DMS 273 treated with DMSO at 0.1 percent for 48 hours (cell line): ENCODE measurements at regions not wholly inside any gene's neighbourhood (a gene's known extent, or its start where the extent isn't known, plus 50 kb on each side); places are given as distances from the start of the nearest gene placed in this dataset.

Experiments
- DNase-seq: peaks from one replicate; lab custom pipeline; 2025; lab: John Stamatoyannopoulos, UW

DNA sequence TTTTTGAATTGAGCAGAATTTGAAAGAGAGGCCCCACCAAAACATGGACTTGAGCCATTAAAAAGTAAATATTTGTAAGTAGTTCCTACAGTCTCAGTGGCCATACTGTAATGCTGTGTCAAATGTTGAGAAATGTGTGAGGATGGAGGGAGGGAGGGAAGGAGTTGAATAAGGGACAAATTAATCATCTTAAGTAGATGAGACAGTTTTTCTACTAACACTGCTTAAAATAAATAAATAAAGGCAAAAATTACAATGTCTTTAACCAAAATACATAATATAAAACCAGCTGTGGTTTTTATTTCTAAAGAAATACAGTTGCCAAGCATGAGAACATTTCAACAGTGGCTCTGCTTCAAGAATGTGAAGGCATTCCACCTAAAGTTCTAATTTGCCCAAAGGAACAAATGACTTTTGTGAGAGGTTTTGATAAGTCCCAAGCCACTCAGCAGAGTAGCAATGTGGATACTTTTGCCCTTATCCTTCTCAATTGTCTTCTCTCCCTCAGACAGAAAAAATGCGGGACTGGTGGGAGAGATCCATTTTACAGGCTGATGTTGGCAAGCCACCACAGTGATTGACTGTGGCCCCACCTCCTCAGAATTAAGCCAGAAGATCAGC, 427.0 kb upstream of the RARB start:
- DNase-seq: no peak

DNA sequence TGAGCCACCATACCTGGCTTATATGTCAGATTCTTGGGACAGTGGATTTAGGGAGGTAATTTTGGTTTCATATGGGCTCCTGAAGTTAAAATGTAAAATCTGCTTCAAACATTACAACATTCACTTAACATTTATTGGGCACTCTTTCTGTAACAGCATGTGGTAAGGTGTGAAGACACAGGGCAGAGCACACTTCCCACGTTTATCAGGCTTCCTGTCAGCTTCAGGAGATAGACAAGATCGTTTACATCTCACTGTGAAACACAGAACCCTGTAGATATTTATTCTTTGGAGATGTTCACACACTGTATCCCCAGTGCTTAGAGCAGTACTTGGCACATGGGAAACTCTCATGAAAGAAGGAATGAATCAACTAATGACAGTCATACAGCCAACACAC, 426.0 kb upstream of the RARB start:
- DNase-seq: no peak

DNA sequence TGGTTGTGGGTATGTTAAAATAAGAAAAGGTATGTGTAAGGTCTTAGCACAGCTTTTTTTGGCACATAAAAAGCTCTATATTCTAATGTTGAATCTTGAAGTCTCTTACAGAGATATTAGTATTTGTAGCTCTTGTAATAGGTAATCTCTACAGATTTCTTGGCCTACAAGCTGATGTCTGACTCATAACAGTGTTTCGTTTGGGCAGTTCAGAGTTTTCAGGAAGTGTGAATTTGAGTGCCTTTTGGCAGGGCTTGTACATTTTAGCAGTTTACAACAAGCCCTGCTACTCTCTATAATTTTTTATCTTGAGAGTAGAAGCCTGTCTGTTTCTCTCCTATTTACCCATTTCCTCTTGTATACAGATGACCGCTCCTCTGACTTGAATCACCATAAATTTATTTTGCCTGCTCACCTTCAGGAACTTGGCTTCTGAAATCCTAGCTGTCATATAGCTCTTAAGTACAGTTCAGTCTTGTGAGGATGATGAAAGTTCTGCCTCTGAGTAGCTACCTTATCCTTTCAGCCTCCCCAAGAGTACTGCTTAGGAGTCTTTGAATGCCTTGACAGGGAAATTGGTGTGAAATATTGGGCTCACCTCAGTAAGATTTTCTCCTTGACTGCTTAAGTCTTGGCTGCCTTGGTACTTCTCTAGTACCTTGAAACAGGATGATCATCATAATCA, 419.9 kb upstream of the RARB start:
- DNase-seq: no peak

DNA sequence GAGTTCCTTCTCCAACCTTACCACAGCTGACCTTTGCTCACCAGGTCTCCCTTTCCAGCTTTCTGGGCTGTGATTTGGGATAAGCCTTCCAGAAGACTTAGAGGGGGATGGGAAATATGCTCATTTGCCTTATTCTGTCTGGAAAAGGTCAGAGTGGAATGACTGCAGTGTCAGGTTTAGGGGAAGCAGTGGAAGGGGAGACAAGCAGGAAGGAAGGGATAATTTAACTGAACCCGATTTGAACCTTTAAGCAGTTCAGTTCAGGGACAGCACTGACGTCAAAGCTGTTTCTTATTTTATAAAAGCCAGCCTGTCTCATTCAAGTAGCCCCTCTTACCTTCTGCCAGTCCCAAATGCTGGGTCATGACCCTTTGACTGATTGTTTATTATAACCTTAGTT, 418.4 kb upstream of the RARB start:
- DNase-seq: no peak

DNA sequence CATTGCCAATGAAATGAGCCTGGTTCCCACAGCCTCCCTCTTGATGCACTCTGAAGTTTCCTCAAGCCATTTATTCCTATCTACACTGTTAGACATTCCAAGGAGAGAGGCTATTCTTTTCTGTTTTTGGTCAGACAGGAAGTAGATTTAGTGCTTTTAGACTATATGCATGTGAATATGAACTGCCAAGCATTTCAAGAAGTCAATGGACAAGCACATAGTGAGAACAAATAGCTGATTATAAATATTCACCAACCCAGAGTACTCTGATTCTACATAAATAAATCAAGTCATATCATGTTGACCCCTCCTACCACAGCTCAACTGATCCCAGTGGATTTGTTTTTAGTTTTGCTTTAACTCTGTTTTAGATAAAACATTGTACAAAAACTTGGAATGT, 412.5 kb upstream of the RARB start:
- no peak for DNase-seq

DNA sequence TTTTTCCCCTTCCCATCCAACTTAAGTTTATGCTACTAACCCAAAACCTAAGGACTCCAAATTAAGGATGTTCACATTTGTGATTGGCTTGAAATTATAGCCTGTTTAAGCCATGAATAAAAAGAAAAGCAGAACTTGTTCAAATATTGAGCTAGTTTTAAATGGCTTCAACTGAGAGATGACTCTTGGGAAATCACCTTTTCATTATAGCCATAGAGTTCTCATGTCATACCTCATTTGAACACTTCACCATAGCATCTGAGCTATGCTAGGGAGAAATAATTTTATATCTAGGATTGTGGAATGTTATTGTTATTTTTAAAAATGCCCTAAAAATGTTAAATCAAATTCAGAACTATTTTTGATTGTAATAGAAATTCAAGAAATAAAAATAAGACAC, 409.2 kb upstream of the RARB start:
- no peak for DNase-seq

DNA sequence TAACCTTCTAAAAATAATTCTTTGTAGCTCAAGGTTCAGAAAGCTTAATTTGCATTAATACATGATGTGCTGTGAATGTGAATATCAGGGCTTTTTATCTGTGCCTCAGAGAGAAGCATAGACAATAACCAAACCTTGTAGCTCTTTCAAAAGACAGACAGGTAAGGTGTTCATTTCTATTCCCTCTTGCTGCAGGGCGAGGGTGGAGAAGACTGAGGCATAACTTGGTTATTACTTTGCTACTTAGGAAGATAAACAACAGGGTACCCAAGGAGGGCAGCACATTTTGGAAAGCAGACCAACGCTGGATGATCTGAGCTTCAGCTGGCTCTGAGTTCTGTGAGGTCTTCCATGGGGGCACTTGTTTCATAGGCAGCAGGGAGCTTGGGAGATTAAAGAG, 408.6 kb upstream of the RARB start:
- DNase-seq: no peak

DNA sequence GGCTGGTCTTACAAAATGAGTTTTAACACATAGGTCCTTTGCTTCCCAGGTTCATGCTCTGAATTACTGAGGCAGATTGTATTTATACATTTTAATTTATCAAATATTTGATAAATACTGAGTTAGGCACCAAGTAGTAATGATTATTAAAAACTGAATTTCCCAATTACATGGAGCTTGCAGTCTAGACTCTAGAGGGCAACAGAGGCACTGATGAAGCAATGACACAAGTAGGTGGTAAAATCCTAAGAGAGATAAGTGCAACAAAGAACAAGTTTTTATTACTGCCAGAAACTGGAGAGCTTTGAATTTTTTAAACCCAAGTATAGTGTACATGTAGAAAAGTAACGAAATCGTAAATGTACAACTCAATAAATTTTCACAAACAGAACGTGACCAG, 406.2 kb upstream of the RARB start:
- no peak for DNase-seq

DNA sequence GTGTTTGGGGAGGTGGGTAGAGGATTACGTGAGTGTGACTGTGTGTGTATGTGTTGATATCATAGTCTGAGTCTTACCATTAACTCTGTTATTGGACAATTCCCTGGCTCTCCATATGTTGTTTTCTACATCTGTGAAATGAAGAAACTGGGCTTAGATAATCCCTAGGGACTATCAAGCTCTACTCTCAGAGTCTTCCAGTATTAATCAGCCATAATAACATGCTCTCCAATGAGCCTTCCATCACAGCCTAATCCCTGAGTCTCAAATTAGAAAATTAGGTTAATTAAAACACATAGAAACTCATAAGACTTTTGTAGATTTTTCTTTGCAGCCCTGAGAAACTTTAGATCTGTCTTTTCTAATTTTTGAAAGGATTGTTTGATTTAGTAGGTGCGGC, 404.2 kb upstream of the RARB start:
- DNase-seq: no peak

DNA sequence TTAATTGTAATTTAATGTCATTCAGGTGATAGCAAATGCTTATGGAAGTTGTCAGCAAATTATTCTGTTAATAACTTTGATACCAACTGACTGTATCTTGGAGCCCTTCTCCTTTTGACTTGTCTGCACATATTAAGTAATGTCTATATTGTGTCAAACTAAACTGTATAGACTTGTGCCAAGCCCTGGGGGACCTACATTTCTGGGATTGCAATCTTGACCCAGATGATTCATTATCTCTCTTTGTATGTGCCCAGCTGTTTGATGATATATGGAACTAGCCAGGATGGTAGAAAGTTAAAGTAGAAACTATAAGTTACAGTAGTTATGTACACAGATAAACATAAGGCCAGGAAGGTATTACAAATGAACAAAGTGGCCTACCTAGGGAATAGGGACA, 402.8 kb upstream of the RARB start:
- DNase-seq: no peak

DNA sequence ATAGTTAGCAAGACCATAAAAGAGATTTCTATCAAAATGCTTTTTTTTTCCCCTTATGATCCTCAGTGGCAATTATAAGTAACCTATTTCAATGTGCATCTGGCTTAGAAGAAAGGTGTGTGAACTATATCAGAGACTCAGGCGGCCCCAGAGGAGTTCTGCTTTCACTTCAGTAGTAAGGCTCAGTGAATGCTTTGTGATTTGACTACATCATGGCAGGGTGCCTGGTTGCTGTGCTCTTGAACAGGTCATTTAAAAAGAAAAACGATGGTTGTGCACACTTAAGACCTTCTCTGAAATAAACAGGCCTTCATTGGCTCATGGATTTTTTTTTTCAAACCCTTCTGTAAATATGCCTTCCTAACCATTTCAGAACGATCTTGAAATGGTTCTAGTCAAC, 400.4 kb upstream of the RARB start:
- no peak for DNase-seq

DNA sequence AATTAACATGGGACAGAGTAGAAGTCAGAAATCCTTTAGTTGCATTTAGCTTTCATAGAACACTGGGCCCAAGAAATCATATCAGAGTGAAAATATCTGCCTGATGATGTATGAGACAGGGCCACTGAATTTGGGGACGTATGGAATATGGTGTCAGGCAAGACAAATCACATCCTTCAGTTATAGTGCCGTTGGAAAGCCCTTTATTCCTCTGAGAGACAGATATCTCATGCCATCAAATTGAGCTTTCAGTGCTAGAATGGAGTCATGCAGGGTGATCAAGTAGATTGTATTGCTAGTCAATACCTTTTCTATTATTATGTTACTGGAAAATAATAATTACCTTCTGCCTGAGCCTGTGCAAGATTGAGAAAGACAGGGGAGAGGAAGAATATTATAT, 398.2 kb upstream of the RARB start:
- DNase-seq: no peak

DNA sequence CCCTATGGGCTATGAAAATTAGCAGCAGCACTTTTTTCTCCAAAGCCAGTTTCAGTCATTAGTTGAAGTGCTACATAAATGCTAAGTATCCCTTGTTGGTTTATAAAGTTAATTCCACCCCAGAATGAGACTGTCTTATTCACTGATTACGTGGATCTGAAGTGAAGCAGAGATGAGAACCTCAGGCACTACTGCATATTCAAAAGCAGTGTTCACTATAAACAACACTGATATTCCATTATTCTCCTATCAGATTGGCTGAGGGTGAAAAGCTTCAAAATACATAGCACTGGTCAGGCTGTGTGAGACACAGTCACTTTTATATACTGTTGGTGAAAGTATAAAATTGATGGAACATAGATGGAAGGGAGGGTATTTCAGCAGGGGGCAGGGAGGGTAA, 395.7 kb upstream of the RARB start:
- no peak for DNase-seq

DNA sequence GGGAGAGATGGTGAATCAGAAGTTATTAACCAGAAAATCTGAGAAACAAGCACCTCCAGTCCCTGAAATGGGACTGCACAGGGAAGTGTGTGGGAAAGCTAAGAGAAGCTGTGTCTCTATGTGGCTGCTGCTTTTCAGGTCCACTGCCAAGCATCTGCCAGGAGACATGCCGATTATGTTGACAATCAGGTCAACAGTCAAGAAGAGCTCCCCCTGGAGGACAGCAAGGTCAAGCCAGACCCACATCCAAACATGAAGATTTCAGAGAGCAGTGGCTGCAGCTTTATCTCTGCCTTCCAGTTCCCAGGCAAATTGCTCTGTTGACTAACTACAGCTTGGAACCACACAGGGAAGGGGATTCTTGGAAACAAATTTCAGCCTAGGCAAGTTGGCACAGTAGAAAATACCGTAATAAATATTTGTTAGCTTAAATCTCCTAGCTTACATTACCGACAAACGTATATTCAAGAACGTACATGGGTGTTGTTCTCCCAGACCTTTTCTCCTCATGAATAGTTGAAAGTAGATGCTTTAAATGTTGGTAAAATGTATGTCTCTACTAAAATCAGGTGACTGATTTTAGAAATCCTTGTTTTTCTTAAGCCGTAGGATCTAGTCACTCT, 394.5 kb upstream of the RARB start:
- no peak for DNase-seq

DNA sequence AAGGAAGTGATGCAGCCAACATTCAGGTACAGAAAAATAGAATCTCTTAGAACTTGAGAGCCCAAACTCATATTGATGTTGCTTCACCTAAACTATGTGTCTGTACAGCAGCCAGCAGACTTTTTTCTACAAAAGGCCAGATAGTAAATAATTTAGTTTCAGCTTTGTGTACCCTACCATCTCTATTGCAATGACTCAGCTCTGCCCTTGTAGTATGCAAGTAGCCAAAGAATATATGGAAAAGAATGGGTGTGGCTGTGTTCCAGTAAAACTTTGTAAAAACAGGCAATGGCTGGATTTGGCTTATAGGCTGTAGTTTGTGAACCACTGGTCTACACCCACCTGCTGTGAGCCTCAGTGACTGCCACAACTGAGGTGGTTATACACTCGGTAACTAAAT, 392.5 kb upstream of the RARB start:
- DNase-seq: no peak

DNA sequence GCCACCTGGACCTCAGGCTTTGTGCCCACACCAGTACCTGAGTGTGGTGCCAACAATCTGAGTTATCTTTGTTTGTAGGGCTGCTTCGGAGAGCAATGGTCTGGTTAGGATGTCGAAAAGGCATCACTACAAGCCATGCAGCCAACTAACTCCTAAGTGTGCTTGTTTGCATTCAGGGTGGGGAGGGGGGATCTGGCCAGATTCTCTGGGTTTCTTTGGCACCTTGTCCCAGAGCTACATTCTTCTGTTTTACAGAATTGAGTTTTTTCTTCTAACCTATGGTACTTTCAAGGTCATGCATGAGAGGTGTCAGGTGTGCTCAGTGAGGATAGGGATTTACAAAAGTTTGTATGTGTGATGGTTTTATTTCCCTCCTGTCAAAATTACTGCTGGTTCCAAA, 391.4 kb upstream of the RARB start:
- DNase-seq: no peak

DNA sequence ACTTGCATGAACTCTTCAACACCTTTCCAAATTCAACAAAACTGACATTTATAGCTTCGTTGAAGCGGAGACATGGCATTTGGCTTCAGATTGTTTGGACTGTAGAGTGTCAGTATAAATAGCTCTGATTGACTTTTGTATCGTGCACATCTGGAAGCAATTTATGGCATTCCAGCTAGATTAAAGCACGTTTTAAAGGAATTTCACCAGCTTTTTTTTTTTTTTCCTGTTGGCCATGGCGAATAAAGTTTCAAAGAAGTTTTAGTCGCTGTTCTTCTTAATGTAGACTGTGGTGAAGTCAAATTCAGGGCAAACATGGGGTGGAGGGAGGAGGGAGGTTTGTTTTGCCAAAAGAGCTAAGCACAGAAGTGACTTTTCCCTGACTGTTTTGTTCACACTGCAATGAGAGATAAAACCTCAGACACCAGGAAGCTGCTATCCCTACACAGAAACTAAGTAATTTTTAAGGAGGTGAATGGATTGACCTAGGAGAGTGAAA, 391.0 kb upstream of the RARB start:
- no peak for DNase-seq

DNA sequence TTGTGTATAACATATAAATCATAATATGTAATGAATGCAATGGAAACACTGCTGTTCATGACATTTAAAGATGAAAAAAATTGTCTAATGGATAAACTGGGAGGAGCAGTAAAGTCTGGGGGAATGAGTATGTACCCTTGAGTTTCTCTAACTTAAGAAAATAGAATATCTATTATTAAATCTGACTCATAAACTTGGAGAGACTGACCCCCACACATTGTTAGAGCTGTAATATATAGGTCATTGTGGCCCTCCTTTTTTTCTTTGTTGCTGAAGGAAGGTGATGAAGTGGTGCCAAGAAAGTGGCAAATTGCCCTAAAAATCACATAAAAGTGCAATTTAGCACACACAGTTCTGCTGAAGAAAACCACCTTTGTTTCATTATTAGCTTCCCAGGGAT, 389.8 kb upstream of the RARB start:
- no peak for DNase-seq

DNA sequence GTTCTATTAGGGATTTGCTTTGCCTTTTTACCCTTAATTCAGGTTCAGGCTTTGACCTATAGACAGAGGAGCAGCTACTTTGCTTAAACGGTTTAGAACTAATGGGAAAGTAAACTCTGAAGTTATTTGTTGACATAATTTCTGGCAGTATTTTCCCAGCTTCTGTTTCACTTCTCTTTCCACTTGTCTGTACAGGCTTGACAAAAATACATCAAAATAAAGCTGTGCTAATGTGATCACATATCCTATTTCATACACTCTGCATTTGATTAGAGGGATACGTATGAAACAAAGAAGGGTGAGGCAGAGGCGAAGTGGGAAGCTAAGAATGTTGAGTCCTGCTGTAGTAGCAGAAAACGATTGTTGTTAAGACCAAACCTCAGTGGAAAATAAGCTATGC, 389.1 kb upstream of the RARB start:
- no peak for DNase-seq

DNA sequence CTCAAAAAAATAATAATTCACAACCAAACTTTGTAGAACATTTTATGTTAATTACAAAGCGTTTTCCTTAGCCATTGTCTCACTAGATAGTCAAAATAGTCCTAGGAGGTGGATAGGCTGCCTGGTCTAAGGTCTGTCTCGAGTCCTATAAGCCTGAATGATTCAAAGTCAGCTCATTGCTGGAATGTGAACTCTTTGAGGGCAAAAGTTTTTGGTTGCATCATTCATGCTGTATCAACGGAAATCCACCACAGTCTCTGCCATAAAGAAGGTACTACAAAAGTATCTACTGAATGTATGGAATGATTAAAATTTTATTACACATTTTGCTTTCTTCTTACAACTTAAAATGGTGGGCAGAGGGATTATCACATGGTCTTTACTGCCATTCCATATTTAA, 387.3 kb upstream of the RARB start:
- DNase-seq: no peak

DNA sequence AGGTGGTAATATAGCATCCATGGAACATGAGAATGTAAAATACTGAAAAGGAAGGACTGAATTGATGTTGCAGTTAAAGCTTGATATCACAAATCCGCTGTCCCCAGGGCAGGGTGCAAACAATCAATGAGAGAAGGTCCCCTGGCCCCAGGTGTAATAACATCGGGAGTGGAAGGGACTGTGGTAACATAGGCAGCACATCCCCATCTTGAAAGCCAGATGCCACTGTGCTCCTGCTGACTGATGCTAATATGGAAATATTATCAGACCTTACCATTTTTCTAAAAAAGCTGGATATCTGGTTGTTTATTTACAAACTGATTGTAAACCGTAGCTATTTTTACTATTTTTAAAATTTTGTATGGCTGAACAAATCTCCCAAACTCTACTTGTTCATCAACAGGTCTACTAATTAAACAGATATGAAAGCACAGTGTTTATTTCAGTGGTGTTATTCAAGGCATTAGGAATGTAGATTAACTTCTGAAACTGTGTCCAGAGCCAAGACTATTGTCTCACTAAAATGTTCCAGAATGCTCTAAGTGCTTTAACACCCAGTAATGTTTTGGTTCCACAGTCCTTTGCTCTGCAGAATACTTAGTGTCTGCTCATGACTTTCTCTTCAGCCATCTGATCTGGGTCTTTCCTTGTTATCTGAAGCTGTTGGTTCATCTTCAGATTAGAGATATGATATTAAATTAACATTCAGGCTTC, 386.0 kb upstream of the RARB start:
- no peak for DNase-seq

DNA sequence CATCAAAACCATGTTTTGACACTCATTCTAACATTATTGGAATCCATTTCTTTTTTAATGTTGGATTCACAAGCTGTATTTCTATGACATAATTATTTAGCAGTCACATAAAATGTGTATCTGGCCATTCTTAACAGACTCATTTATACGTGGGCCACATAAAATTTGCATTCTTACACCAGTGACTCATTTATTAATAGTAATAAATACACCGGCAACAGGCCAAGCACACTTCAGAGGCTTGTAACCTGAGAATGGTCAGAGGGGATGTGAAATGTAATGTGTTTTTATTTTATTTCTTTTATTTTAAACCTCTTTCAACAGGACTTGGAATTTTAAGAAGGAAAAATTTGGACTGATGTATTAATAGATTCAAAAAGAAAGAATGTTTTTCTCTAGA, 384.9 kb upstream of the RARB start:
- DNase-seq: no peak

DNA sequence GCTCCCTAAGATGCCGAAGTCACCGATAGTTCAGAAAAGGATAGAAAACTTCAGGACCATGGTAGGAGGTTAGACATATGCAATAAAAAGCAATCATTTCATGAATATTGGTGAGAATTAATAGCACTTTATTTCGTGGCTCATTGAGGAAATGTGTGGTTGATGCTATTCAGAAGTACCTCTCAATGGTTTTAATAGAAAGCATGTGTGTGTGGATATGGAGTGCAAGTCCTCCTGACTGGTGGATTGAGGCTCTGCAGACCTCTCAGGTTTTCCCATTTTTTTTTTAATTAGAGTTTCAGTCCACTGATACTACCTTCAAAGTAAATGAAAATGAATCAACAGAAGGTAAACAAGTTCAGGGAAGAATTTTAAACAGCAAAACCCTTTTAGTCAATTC, 384.3 kb upstream of the RARB start:
- DNase-seq: no peak
